CD4-positive, CD25-positive, alpha-beta regulatory T cell (primary cell): ENCODE measurements at regions not wholly inside any gene's neighbourhood (a gene's known extent, or its start where the extent isn't known, plus 50 kb on each side); places are given as distances from the start of the nearest gene placed in this dataset.
A peak's percentile ranks its signal among the peaks of the same experiment; 100 is the strongest.

Experiments
- ATAC-seq, 2 donors: fragments of 150-1000 bp; cut with Tn5 transposase; one replicate each; pipeline ENCODE4 v1.10.0; 2021; ENCODE audit warnings: low read depth in 2 of 2, moderate number of reproducible peaks in 2 of 2, moderate library complexity in 1 of 2
- DNase-seq, 3 donors: peaks; one replicate each; pipeline versions ENCODE4 v3.0.0 to v3.0.0-alpha.2; 2012 to 2022; ENCODE audit warnings: mixed read lengths in 1 of 3
- H3K27ac ChIP-seq: one replicate; pipeline ENCODE4 v1.7.0; 2013; ENCODE audit warnings: mild to moderate bottlenecking, low read length; ENCODE audit not compliant: insufficient read depth, poor library complexity, severe bottlenecking
- H3K27me3 ChIP-seq: one replicate; pipeline ENCODE4 v1.7.0; 2013; ENCODE audit warnings: low read length; ENCODE audit not compliant: control insufficient read depth, insufficient read depth
- H3K36me3 ChIP-seq: one replicate; pipeline ENCODE4 v1.7.0; 2013; ENCODE audit warnings: mild to moderate bottlenecking, low read length, moderate library complexity; ENCODE audit not compliant: control insufficient read depth, insufficient read depth
- H3K4me1 ChIP-seq: 2 replicates; pipeline ENCODE4 v1.7.0; 2013; ENCODE audit warnings: mild to moderate bottlenecking, low read length; ENCODE audit not compliant: insufficient read depth, control insufficient read depth, poor library complexity, severe bottlenecking
- H3K4me3 ChIP-seq: one replicate; pipeline ENCODE4 v1.7.0; 2013; ENCODE audit warnings: low read depth, mild to moderate bottlenecking, low read length, moderate library complexity
- H3K9me3 ChIP-seq, 2 experiments: 1 replicate in 1 of 2; 2 replicates in 1 of 2; pipeline ENCODE4 v1.7.0; 2013; ENCODE audit warnings: low read length in 2 of 2, mild to moderate bottlenecking in 1 of 2, moderate library complexity in 1 of 2; ENCODE audit not compliant: control insufficient read depth in 2 of 2
- H3K27ac Mint-ChIP-seq, 3 donors: one replicate each; pipeline ENCODE4 v1.8.0; 2020 to 2022; ENCODE audit warnings: mild to moderate bottlenecking in 3 of 3, mixed read lengths in 3 of 3, moderate library complexity in 2 of 3
- H3K27me3 Mint-ChIP-seq: one replicate; pipeline ENCODE4 v1.8.0; 2022; ENCODE audit warnings: mild to moderate bottlenecking, mixed read lengths
- H3K36me3 Mint-ChIP-seq: one replicate; pipeline ENCODE4 v1.8.0; 2020; ENCODE audit warnings: mixed read lengths
- H3K4me1 Mint-ChIP-seq, 4 donors: one replicate each; pipeline ENCODE4 v1.8.0; 2020 to 2022; ENCODE audit warnings: mixed read lengths in 4 of 4, mild to moderate bottlenecking in 1 of 4
- H3K4me3 Mint-ChIP-seq, 4 donors: one replicate each; pipeline ENCODE4 v1.8.0; 2020 to 2022; ENCODE audit warnings: mild to moderate bottlenecking in 4 of 4, mixed read lengths in 4 of 4, moderate library complexity in 3 of 4
- H3K9me3 Mint-ChIP-seq, 7 donors: one replicate each; pipeline ENCODE4 v1.8.0; 2020 to 2022; ENCODE audit warnings: mixed read lengths in 7 of 7, mild to moderate bottlenecking in 3 of 7, moderate library complexity in 2 of 7

GRCh38 chrX:109936598-109936997 lies 66.3 kb upstream of the TMEM164 start:
- no peak for ATAC-seq
- no peak overlapping the region for H3K27ac Mint-ChIP-seq
- H3K9me3 Mint-ChIP-seq, result peaks cover 0 to 4% (median 0%) of the 10 kb centered on the region in 7 donors
- no peaks in the 10 kb centered on the region for H3K36me3 Mint-ChIP-seq
- Histone ChIP-seq H3K27ac (no peak overlapping the region), H3K36me3 (no peaks in the 10 kb centered on the region), H3K4me1 (no peaks in the 10 kb centered on the region), H3K4me3 (no peak overlapping the region), H3K27me3 (peaks cover 6% of the 10 kb centered on the region), H3K9me3 (no peaks in the 10 kb centered on the region)
- no peak overlapping the region for H3K4me3 Mint-ChIP-seq
- H3K27me3 Mint-ChIP-seq, result peaks cover 5% of the 10 kb centered on the region
- no peaks in the 10 kb centered on the region for H3K4me1 Mint-ChIP-seq
- DNase-seq, result no peak

- Histone ChIP-seq H3K27ac (no peak overlapping the region), H3K4me1 (no peaks in the 10 kb centered on the region), H3K9me3 (no peaks in the 10 kb centered on the region), H3K36me3 (no peaks in the 10 kb centered on the region), H3K4me3 (no peak overlapping the region), H3K27me3 (peaks cover 6% of the 10 kb centered on the region)
- DNase-seq (no peak), ATAC-seq (no peak)
- H3K4me3 Mint-ChIP-seq, result no peak overlapping the region
- peaks cover 0 to 2% (median 0%) of the 10 kb centered on the region in 7 donors for H3K9me3 Mint-ChIP-seq
- H3K4me1 Mint-ChIP-seq, result no peaks in the 10 kb centered on the region
- H3K27ac Mint-ChIP-seq, result no peak overlapping the region
- H3K27me3 Mint-ChIP-seq, result peaks cover 5% of the 10 kb centered on the region
- H3K36me3 Mint-ChIP-seq, result no peaks in the 10 kb centered on the region
These were observed 63.4 kb upstream of the TMEM164 start for GRCh38 chrX:109939498-109939897.

GRCh38 chrX:109940411-109940810 lies 62.5 kb upstream of the TMEM164 start:
- no peaks in the 10 kb centered on the region for H3K4me1 ChIP-seq
- peaks cover 6% of the 10 kb centered on the region for H3K27me3 ChIP-seq
- no peak overlapping the region for H3K4me3 Mint-ChIP-seq
- no peak overlapping the region for H3K27ac Mint-ChIP-seq
- H3K27ac ChIP-seq, result no peak overlapping the region
- no peak overlapping the region for H3K4me3 ChIP-seq
- peaks cover 0 to 2% (median 0%) of the 10 kb centered on the region in 7 donors for H3K9me3 Mint-ChIP-seq
- no peaks in the 10 kb centered on the region for H3K9me3 ChIP-seq
- no peaks in the 10 kb centered on the region for H3K36me3 ChIP-seq
- no peaks in the 10 kb centered on the region for H3K36me3 Mint-ChIP-seq
- H3K27me3 Mint-ChIP-seq, result peaks cover 5% of the 10 kb centered on the region
- no peaks in the 10 kb centered on the region for H3K4me1 Mint-ChIP-seq
- ATAC-seq (no peak), DNase-seq (no peak)

- Histone ChIP-seq H3K27ac (no peak overlapping the region), H3K9me3 (no peaks in the 10 kb centered on the region), H3K36me3 (no peaks in the 10 kb centered on the region), H3K4me1 (no peaks in the 10 kb centered on the region), H3K4me3 (no peak overlapping the region), H3K27me3 (no peaks in the 10 kb centered on the region)
- Mint-ChIP-seq H3K4me1 (no peaks in the 10 kb centered on the region), H3K4me3 (no peak overlapping the region), H3K36me3 (no peaks in the 10 kb centered on the region), H3K9me3 (peaks cover 0 to 2% (median 0%) of the 10 kb centered on the region in 7 donors), H3K27me3 (peaks cover 5% of the 10 kb centered on the region), H3K27ac (no peak overlapping the region)
- DNase-seq (no peak), ATAC-seq (no peak)
These were observed 59.7 kb upstream of the TMEM164 start for GRCh38 chrX:109943092-109943739.

GRCh38 chrX:109943740-109944092 lies 59.2 kb upstream of the TMEM164 start:
- Mint-ChIP-seq H3K36me3 (no peaks in the 10 kb centered on the region), H3K27ac (no peak overlapping the region), H3K27me3 (peaks cover 5% of the 10 kb centered on the region), H3K4me3 (no peak overlapping the region), H3K9me3 (peaks cover 0 to 2% (median 0%) of the 10 kb centered on the region in 7 donors), H3K4me1 (no peaks in the 10 kb centered on the region)
- Histone ChIP-seq H3K4me3 (no peak overlapping the region), H3K36me3 (no peaks in the 10 kb centered on the region), H3K27me3 (no peaks in the 10 kb centered on the region), H3K4me1 (no peaks in the 10 kb centered on the region), H3K27ac (no peak overlapping the region), H3K9me3 (no peaks in the 10 kb centered on the region)
- no peak for DNase-seq
- no peak for ATAC-seq

- ATAC-seq, result no peak
- Histone ChIP-seq H3K4me1 (no peaks in the 10 kb centered on the region), H3K4me3 (no peak overlapping the region), H3K36me3 (no peaks in the 10 kb centered on the region), H3K27me3 (no peaks in the 10 kb centered on the region), H3K27ac (no peak overlapping the region), H3K9me3 (no peaks in the 10 kb centered on the region)
- no peaks in the 10 kb centered on the region for H3K36me3 Mint-ChIP-seq
- peaks cover 4% of the 10 kb centered on the region for H3K27me3 Mint-ChIP-seq
- H3K4me1 Mint-ChIP-seq, result peaks cover 0 to 2% (median 0%) of the 10 kb centered on the region in 4 donors
- no peak overlapping the region for H3K4me3 Mint-ChIP-seq
- DNase-seq, result no peak
- H3K9me3 Mint-ChIP-seq, result no peaks in the 10 kb centered on the region
- H3K27ac Mint-ChIP-seq, result no peak overlapping the region
These were observed 50.9 kb upstream of the TMEM164 start for GRCh38 chrX:109952050-109952449.

GRCh38 chrX:109952985-109953905 lies 49.7 kb upstream of the TMEM164 start:
- Mint-ChIP-seq H3K27ac (peak overlapping the region in 1 of 3 donors; percentile 64), H3K27me3 (peaks cover 4% of the 10 kb centered on the region), H3K36me3 (no peaks in the 10 kb centered on the region), H3K4me3 (no peak overlapping the region), H3K9me3 (no peaks in the 10 kb centered on the region), H3K4me1 (peaks cover 0 to 4% (median 0%) of the 10 kb centered on the region in 4 donors)
- no peak for DNase-seq
- no peak overlapping the region for H3K27ac ChIP-seq
- H3K4me3 ChIP-seq, result no peak overlapping the region
- H3K4me1 ChIP-seq, result no peaks in the 10 kb centered on the region
- no peaks in the 10 kb centered on the region for H3K36me3 ChIP-seq
- no peaks in the 10 kb centered on the region for H3K9me3 ChIP-seq
- no peaks in the 10 kb centered on the region for H3K27me3 ChIP-seq
- no peak for ATAC-seq
